ENCODE measurements at regions not wholly inside any gene's neighbourhood (a gene's known extent, or its start where the extent isn't known, plus 50 kb on each side); places are given as distances from the start of the nearest gene placed in this dataset.

GRCh38 chr10:83927166-83927565 is 212.1 kb upstream of the GHITM start:
- TF ChIP-seq CTCF (IDR thresholded peaks at IDR 0.05) (no peak), POLR2AphosphoS5 (IDR thresholded peaks at IDR 0.05) (no peak)
